Mesenchymal stem cell (in vitro differentiated cells and primary cell): ENCODE measurements at regions not wholly inside any gene's neighbourhood (a gene's known extent, or its start where the extent isn't known, plus 50 kb on each side); places are given as distances from the start of the nearest gene placed in this dataset.

Experiments used
- DNase-seq: peaks from one replicate; pipeline ENCODE4 v3.0.0-alpha.2; 2013
- H2AFZ ChIP-seq: one replicate; pipeline ENCODE4 v1.6.1; 2013; ENCODE audit warnings: low read depth, mild to moderate bottlenecking, control low read depth, inconsistent platforms, low read length, moderate library complexity
- H2AK5ac ChIP-seq: 2 replicates; pipeline ENCODE4 v1.6.1; 2013; ENCODE audit warnings: low read length, moderate library complexity, mild to moderate bottlenecking, inconsistent platforms; ENCODE audit not compliant: severe bottlenecking
- H2BK120ac ChIP-seq: one replicate; pipeline ENCODE4 v1.6.1; 2013; ENCODE audit warnings: low read depth, mild to moderate bottlenecking, inconsistent platforms, low read length, moderate library complexity
- H2BK12ac ChIP-seq, 2 experiments: one replicate each; pipeline ENCODE4 v1.6.1; 2013; ENCODE audit warnings: inconsistent platforms in 2 of 2, low read length in 2 of 2, mild to moderate bottlenecking in 2 of 2, moderate library complexity in 2 of 2, control low read depth in 1 of 2
- H2BK15ac ChIP-seq: one replicate; pipeline ENCODE4 v1.6.1; 2013; ENCODE audit warnings: mild to moderate bottlenecking, low read depth, inconsistent platforms; ENCODE audit not compliant: poor library complexity, severe bottlenecking
- H2BK5ac ChIP-seq: 2 replicates; pipeline ENCODE4 v1.6.1; 2013; ENCODE audit warnings: low read depth, mild to moderate bottlenecking, low read length, control low read depth, inconsistent platforms; ENCODE audit not compliant: poor library complexity, severe bottlenecking
- H3K14ac ChIP-seq, 2 experiments: one replicate each; pipeline ENCODE4 v1.6.1; 2013; ENCODE audit warnings: inconsistent platforms in 2 of 2, low read length in 2 of 2, control low read depth in 1 of 2, mild to moderate bottlenecking in 1 of 2, moderate library complexity in 1 of 2
- H3K18ac ChIP-seq, 2 experiments: one replicate each; pipeline ENCODE4 v1.6.1; 2013; ENCODE audit warnings: inconsistent platforms in 2 of 2, low read length in 2 of 2, control low read depth in 1 of 2, low read depth in 1 of 2, mild to moderate bottlenecking in 1 of 2
- H3K23ac ChIP-seq, 2 experiments: one replicate each; pipeline ENCODE4 v1.6.1; 2013; ENCODE audit warnings: inconsistent platforms in 2 of 2, low read length in 2 of 2, mild to moderate bottlenecking in 2 of 2, moderate library complexity in 2 of 2, control low read depth in 1 of 2
- H3K27ac ChIP-seq: 2 replicates; pipeline ENCODE4 v1.5.1; 2013; ENCODE audit warnings: mild to moderate bottlenecking, moderate library complexity, low read length, control low read depth, inconsistent platforms; ENCODE audit not compliant: poor library complexity, severe bottlenecking
- H3K27me3 ChIP-seq, 2 experiments: 2 replicates each; pipeline versions ENCODE4 v1.6.1 to v1.7.0; 2013; ENCODE audit warnings: low read length in 2 of 2, mild to moderate bottlenecking in 2 of 2, moderate library complexity in 2 of 2, control low read depth in 1 of 2, inconsistent platforms in 1 of 2; ENCODE audit not compliant: control insufficient read depth in 1 of 2, insufficient read depth in 1 of 2
- H3K36me3 ChIP-seq, 2 experiments: 2 replicates each; pipeline versions ENCODE4 v1.6.1 to v1.7.0; 2013; ENCODE audit warnings: low read length in 2 of 2, control low read depth in 1 of 2, inconsistent platforms in 1 of 2, low read depth in 1 of 2, mild to moderate bottlenecking in 1 of 2; ENCODE audit not compliant: insufficient read depth in 2 of 2, control insufficient read depth in 1 of 2
- H3K4ac ChIP-seq, 2 experiments: one replicate each; pipeline ENCODE4 v1.6.1; 2013; ENCODE audit warnings: inconsistent platforms in 2 of 2, low read length in 2 of 2, mild to moderate bottlenecking in 2 of 2, moderate library complexity in 2 of 2, control low read depth in 1 of 2, low read depth in 1 of 2
- H3K4me1 ChIP-seq: 2 replicates; pipeline ENCODE4 v1.6.1; 2013; ENCODE audit warnings: low read depth, low read length, control low read depth; ENCODE audit not compliant: control insufficient read depth, insufficient read depth
- H3K4me2 ChIP-seq: 2 replicates; pipeline ENCODE4 v1.6.1; 2013; ENCODE audit warnings: low read length, mild to moderate bottlenecking, inconsistent platforms; ENCODE audit not compliant: poor library complexity, severe bottlenecking
- H3K4me3 ChIP-seq, 2 experiments: 2 replicates each; pipeline versions ENCODE4 v1.5.1 to v1.7.0; 2013; ENCODE audit warnings: low read length in 2 of 2, mild to moderate bottlenecking in 2 of 2, control low read depth in 1 of 2, low read depth in 1 of 2; ENCODE audit not compliant: insufficient read depth in 1 of 2
- H3K79me1 ChIP-seq: replicated peaks from 2 replicates; pipeline ENCODE4 v1.6.1; 2013; ENCODE audit warnings: mild to moderate bottlenecking, control low read depth, low read length, inconsistent platforms; ENCODE audit not compliant: poor library complexity, severe bottlenecking
- H3K9ac ChIP-seq: 2 replicates; pipeline ENCODE4 v1.7.0; 2013; ENCODE audit warnings: mild to moderate bottlenecking, low read length, moderate library complexity
- H3K9me3 ChIP-seq: 2 replicates; pipeline ENCODE4 v1.7.0; 2013; ENCODE audit warnings: mild to moderate bottlenecking, low read length; ENCODE audit not compliant: control insufficient read depth
- H4K8ac ChIP-seq: one replicate; pipeline ENCODE4 v1.6.1; 2013; ENCODE audit warnings: inconsistent platforms, mild to moderate bottlenecking, low read length, moderate library complexity
- H4K91ac ChIP-seq: one replicate; pipeline ENCODE4 v1.6.1; 2013; ENCODE audit warnings: mild to moderate bottlenecking, low read length, inconsistent platforms
- WGBS: methylation state at CpG from one replicate; pipeline ENCODE4 v1.1.7; 2013; ENCODE audit warnings: mixed read lengths; 5-methylcytosine and 5-hydroxymethylcytosine counted together

GRCh38 chr4:66071911-66072310, 401.6 kb upstream of the EPHA5 start:
- Histone ChIP-seq H3K9ac (no peak overlapping the region), H3K4me3 (no peak overlapping the region), H2BK12ac (no peak overlapping the region), H2BK15ac (no peak overlapping the region), H3K4me2 (no peak overlapping the region), H4K8ac (no peak overlapping the region), H4K91ac (no peak overlapping the region), H3K23ac (no peak overlapping the region), H3K27me3 (no peaks in the 10 kb centered on the region), H3K36me3 (no peaks in the 10 kb centered on the region), H3K4me1 (no peaks in the 10 kb centered on the region), H3K14ac (no peak overlapping the region), H2AFZ (no peak overlapping the region), H3K79me1 (no peaks in the 10 kb centered on the region), H3K18ac (no peak overlapping the region), H3K9me3 (peaks cover 4% of the 10 kb centered on the region), H2AK5ac (no peak overlapping the region), H3K4ac (no peak overlapping the region), H3K27ac (no peak overlapping the region), H2BK120ac (no peak overlapping the region), H2BK5ac (no peak overlapping the region)
- WGBS: 55% methylated on average over 2 of the region's 2 CpGs
- no peak for DNase-seq

- Histone ChIP-seq H3K27ac (no peak overlapping the region), H2BK15ac (no peak overlapping the region), H2BK5ac (no peak overlapping the region), H3K14ac (no peak overlapping the region), H2AFZ (no peak overlapping the region), H3K79me1 (no peaks in the 10 kb centered on the region), H3K27me3 (no peaks in the 10 kb centered on the region), H3K4me3 (no peak overlapping the region), H3K23ac (no peak overlapping the region), H4K8ac (no peak overlapping the region), H2AK5ac (no peak overlapping the region), H3K4ac (no peak overlapping the region), H3K4me1 (no peaks in the 10 kb centered on the region), H3K9ac (no peak overlapping the region), H2BK12ac (no peak overlapping the region), H3K9me3 (no peaks in the 10 kb centered on the region), H3K18ac (no peak overlapping the region), H3K4me2 (no peak overlapping the region), H3K36me3 (no peaks in the 10 kb centered on the region), H2BK120ac (no peak overlapping the region), H4K91ac (no peak overlapping the region)
- DNase-seq: no peak
Measured at GRCh38 chr4:66062921-66063320, 392.6 kb upstream of the EPHA5 start.

GRCh38 chr4:66062044-66062443, 391.8 kb upstream of the EPHA5 start:
- H3K27me3 ChIP-seq: no peaks in the 10 kb centered on the region
- H3K79me1 ChIP-seq: no peaks in the 10 kb centered on the region
- H3K4me1 ChIP-seq: no peaks in the 10 kb centered on the region
- H3K4me3 ChIP-seq: no peak overlapping the region
- H3K27ac ChIP-seq: no peak overlapping the region
- no peak overlapping the region for H2AK5ac ChIP-seq
- no peaks in the 10 kb centered on the region for H3K36me3 ChIP-seq
- H3K23ac ChIP-seq: no peak overlapping the region
- H3K18ac ChIP-seq: no peak overlapping the region
- H2BK12ac ChIP-seq: no peak overlapping the region
- no peaks in the 10 kb centered on the region for H3K9me3 ChIP-seq
- no peak overlapping the region for H2BK120ac ChIP-seq
- peak overlapping the region; percentile 35 for H3K9ac ChIP-seq
- no peak overlapping the region for H2AFZ ChIP-seq
- no peak overlapping the region for H3K4ac ChIP-seq
- no CpG with 5 or more reads among the region's 2 CpGs for WGBS
- no peak overlapping the region for H4K91ac ChIP-seq
- no peak overlapping the region for H2BK5ac ChIP-seq
- H4K8ac ChIP-seq: no peak overlapping the region
- H3K4me2 ChIP-seq: no peak overlapping the region
- no peak overlapping the region for H2BK15ac ChIP-seq
- peak; percentile 1 for DNase-seq
- H3K14ac ChIP-seq: no peak overlapping the region

- Histone ChIP-seq H3K79me1 (no peaks in the 10 kb centered on the region), H2BK12ac (no peak overlapping the region), H4K91ac (no peak overlapping the region), H3K4me1 (no peaks in the 10 kb centered on the region), H2AK5ac (no peak overlapping the region), H3K27ac (no peak overlapping the region), H3K18ac (no peak overlapping the region), H3K36me3 (no peaks in the 10 kb centered on the region), H3K9me3 (no peaks in the 10 kb centered on the region), H3K9ac (no peak overlapping the region), H3K27me3 (no peaks in the 10 kb centered on the region), H2BK15ac (no peak overlapping the region), H2BK120ac (no peak overlapping the region), H3K14ac (no peak overlapping the region), H2BK5ac (no peak overlapping the region), H3K4me3 (no peak overlapping the region), H3K4me2 (no peak overlapping the region), H3K4ac (no peak overlapping the region), H2AFZ (no peak overlapping the region), H3K23ac (no peak overlapping the region), H4K8ac (no peak overlapping the region)
- 75% methylated on average over 2 of the region's 2 CpGs for WGBS
- DNase-seq: no peak
Measured at GRCh38 chr4:66059556-66059955, 389.3 kb upstream of the EPHA5 start.
